CD4-positive, alpha-beta memory T cell (primary cell): ENCODE measurements at regions not wholly inside any gene's neighbourhood (a gene's known extent, or its start where the extent isn't known, plus 50 kb on each side); places are given as distances from the start of the nearest gene placed in this dataset.

ENCODE experiments used
- CTCF ChIA-PET: fragments of 350-600 bp; sonication (Branson Sonifier 250); formaldehyde crosslinking; loops from one replicate; lab custom pipeline; 2021; ENCODE audit warnings: inconsistent platforms; ENCODE audit not compliant: partially characterized antibody; lab: Charles Lee
- POLR2A ChIA-PET: fragments of 350-600 bp; sonication (Branson Sonifier 250); formaldehyde crosslinking; loops from one replicate; lab custom pipeline; 2021; ENCODE audit not compliant: partially characterized antibody; lab: Charles Lee
- DNase-seq, 5 donors: peaks; one replicate each; pipeline versions ENCODE4 v3.0.0 to v3.0.0-alpha.2; 2020 to 2022; ENCODE audit warnings: mixed read lengths in 1 of 5
- H3K27ac ChIP-seq: one replicate; pipeline ENCODE4 v1.7.0; 2013; ENCODE audit warnings: low read depth, low read length
- H3K27me3 ChIP-seq: 2 replicates; pipeline ENCODE4 v1.7.0; 2013; ENCODE audit warnings: mild to moderate bottlenecking, low read length, moderate library complexity; ENCODE audit not compliant: insufficient read depth
- H3K36me3 ChIP-seq: 2 replicates; pipeline ENCODE4 v1.7.0; 2013; ENCODE audit warnings: mild to moderate bottlenecking, low read length, moderate library complexity; ENCODE audit not compliant: insufficient read depth
- H3K4me1 ChIP-seq: 2 replicates; pipeline ENCODE4 v1.7.0; 2013; ENCODE audit warnings: mild to moderate bottlenecking, low read length, moderate library complexity; ENCODE audit not compliant: insufficient read depth
- H3K4me3 ChIP-seq, 2 donors: one replicate each; pipeline ENCODE4 v1.7.0; 2013; ENCODE audit warnings: low read length in 2 of 2, mild to moderate bottlenecking in 1 of 2
- H3K9me3 ChIP-seq, 2 donors: one replicate each; pipeline ENCODE4 v1.7.0; 2013; ENCODE audit warnings: low read length in 2 of 2, control low read depth in 1 of 2; ENCODE audit not compliant: control insufficient read depth in 1 of 2
- H3K27ac Mint-ChIP-seq, 7 donors: one replicate each; pipeline ENCODE4 v1.8.0; 2020 to 2021; ENCODE audit warnings: mixed read lengths in 7 of 7, mild to moderate bottlenecking in 6 of 7, inconsistent platforms in 3 of 7, moderate library complexity in 3 of 7
- H3K27me3 Mint-ChIP-seq, 2 donors: one replicate each; pipeline ENCODE4 v1.8.0; 2020 to 2021; ENCODE audit warnings: mixed read lengths in 2 of 2
- H3K36me3 Mint-ChIP-seq, 2 donors: one replicate each; pipeline ENCODE4 v1.8.0; 2020 to 2021; ENCODE audit warnings: mixed read lengths in 2 of 2, inconsistent platforms in 1 of 2, mild to moderate bottlenecking in 1 of 2
- H3K4me1 Mint-ChIP-seq, 4 donors: one replicate each; pipeline ENCODE4 v1.8.0; 2020 to 2021; ENCODE audit warnings: mixed read lengths in 4 of 4, mild to moderate bottlenecking in 1 of 4
- H3K4me3 Mint-ChIP-seq, 8 donors: one replicate each; pipeline ENCODE4 v1.8.0; 2020 to 2021; ENCODE audit warnings: mixed read lengths in 8 of 8, mild to moderate bottlenecking in 7 of 8, moderate library complexity in 6 of 8, inconsistent platforms in 3 of 8
- H3K9me3 Mint-ChIP-seq, 8 donors: one replicate each; pipeline ENCODE4 v1.8.0; 2020 to 2021; ENCODE audit warnings: mixed read lengths in 8 of 8, mild to moderate bottlenecking in 5 of 8, inconsistent platforms in 3 of 8, moderate library complexity in 1 of 8
- intact Hi-C: fragments of 100-400 bp; cut with micrococcal nuclease; formaldehyde crosslinking; loops from one replicate; pipeline ENCODE4 v1.15.1; 2023

DNA sequence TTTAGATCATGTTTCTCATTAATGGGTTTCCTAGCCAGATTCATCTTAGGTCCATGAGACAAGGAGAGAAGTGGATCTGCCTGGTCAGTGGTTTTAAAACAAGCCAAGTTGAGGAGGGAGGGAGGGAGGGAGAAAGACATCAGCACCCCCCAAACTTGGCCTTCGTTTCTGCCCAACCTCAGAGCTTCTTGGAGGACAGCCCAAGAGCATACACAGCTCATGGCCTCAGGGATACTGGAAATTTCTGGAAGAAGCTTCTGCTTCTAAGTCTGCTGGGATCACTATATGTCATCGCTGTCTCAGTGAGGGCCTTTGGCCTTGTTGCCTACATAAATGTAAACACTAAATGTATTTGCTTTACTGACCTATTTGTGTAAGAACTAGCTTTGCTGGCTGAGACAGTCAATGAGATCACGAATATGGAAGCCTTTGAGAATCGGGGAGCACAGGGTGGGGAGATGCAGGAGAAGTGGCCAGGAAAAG, 375.1 kb downstream of the BUD13 start:
- Mint-ChIP-seq H3K4me1 (no peaks in the 10 kb centered on the region), H3K27me3 (peaks cover 2 to 3% of the 10 kb centered on the region in 2 donors), H3K9me3 (peaks cover 0 to 6% (median 0%) of the 10 kb centered on the region in 8 donors), H3K36me3 (no peaks in the 10 kb centered on the region), H3K4me3 (no peak overlapping the region), H3K27ac (no peak overlapping the region)
- H3K4me3 ChIP-seq, result no peak overlapping the region
- H3K4me1 ChIP-seq, result no peaks in the 10 kb centered on the region
- DNase-seq, result no peak
- intact Hi-C loops, result no loop called here
- no peaks in the 10 kb centered on the region for H3K9me3 ChIP-seq
- POLR2A ChIA-PET, result no interaction called here
- CTCF ChIA-PET, result no interaction called here
- no peaks in the 10 kb centered on the region for H3K36me3 ChIP-seq
- no peaks in the 10 kb centered on the region for H3K27me3 ChIP-seq
- H3K27ac ChIP-seq, result no peak overlapping the region

DNA sequence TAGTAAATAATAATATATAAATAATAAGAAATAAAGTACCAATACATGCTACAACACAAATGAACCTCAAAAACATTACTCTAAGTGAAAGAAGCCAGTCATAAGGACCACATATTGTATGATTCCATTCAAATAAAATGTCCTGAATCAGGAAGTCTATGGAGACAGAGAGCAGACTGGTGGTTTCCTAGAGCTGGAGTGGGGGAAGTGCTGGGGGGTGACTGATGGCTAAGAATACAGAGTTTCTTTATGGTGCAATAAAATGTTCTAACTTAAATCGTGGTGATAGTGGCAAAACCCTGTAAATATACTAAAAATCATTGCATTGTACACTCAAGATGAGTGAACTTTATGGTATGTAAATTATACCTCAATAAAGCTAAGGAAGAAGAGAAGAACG, 376.5 kb downstream of the BUD13 start:
- Mint-ChIP-seq H3K4me3 (no peak overlapping the region), H3K36me3 (no peaks in the 10 kb centered on the region), H3K9me3 (peaks cover 0 to 6% (median under 1%) of the 10 kb centered on the region in 8 donors), H3K27me3 (peaks cover 3% of the 10 kb centered on the region in 2 donors), H3K27ac (no peak overlapping the region), H3K4me1 (no peaks in the 10 kb centered on the region)
- Histone ChIP-seq H3K27me3 (no peaks in the 10 kb centered on the region), H3K4me1 (no peaks in the 10 kb centered on the region), H3K27ac (no peak overlapping the region), H3K4me3 (no peak overlapping the region), H3K36me3 (no peaks in the 10 kb centered on the region), H3K9me3 (no peaks in the 10 kb centered on the region)
- intact Hi-C loops, result no loop called here
- CTCF ChIA-PET, result no interaction called here
- POLR2A ChIA-PET, result no interaction called here
- no peak for DNase-seq

GRCh38 chr11:116394022-116394421, 378.8 kb downstream of the BUD13 start:
- intact Hi-C loops, result no loop called here
- H3K27ac Mint-ChIP-seq, result no peak overlapping the region
- ChIA-PET POLR2A (no interaction called here), CTCF (no interaction called here)
- H3K9me3 ChIP-seq, result no peaks in the 10 kb centered on the region
- H3K4me1 Mint-ChIP-seq, result no peaks in the 10 kb centered on the region
- no peaks in the 10 kb centered on the region for H3K36me3 ChIP-seq
- no peaks in the 10 kb centered on the region for H3K36me3 Mint-ChIP-seq
- H3K27me3 Mint-ChIP-seq, result peaks cover 0 to 3% of the 10 kb centered on the region in 2 donors
- no peak overlapping the region for H3K27ac ChIP-seq
- no peaks in the 10 kb centered on the region for H3K4me1 ChIP-seq
- H3K9me3 Mint-ChIP-seq, result peaks cover 0 to 6% (median 1%) of the 10 kb centered on the region in 8 donors
- no peak for DNase-seq
- no peak overlapping the region for H3K4me3 ChIP-seq
- no peaks in the 10 kb centered on the region for H3K27me3 ChIP-seq
- H3K4me3 Mint-ChIP-seq, result no peak overlapping the region

DNA sequence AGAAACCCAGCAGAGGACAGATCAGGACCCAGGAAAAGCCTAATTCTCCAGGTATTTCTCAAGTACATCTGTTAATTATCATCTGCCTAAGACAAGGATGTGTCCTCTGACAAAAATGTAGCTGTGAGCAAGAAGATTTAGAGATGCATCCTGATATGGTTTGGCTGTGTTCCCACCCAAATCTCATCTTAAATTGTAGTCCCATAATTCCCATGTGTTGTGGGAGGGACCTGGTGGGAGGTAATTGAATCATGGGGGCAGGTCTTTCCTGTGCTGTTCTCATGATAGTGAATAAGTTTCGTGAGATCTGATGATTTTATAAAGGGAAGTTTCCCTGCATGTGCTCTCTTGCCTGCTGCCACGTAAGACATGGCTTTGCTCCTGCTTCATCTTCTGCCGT, 381.8 kb downstream of the BUD13 start:
- CTCF ChIA-PET, result no interaction called here

GRCh38 chr11:116388146-116388545, 384.6 kb downstream of the BUD13 start:
- Mint-ChIP-seq H3K4me1 (no peaks in the 10 kb centered on the region), H3K27me3 (peaks cover 2 to 4% of the 10 kb centered on the region in 2 donors), H3K9me3 (peaks cover 0 to 3% (median 0%) of the 10 kb centered on the region in 8 donors), H3K4me3 (no peak overlapping the region), H3K36me3 (no peaks in the 10 kb centered on the region), H3K27ac (no peak overlapping the region)
- intact Hi-C loops, result no loop called here
- no peak overlapping the region for H3K27ac ChIP-seq
- DNase-seq, result no peak
- H3K4me1 ChIP-seq, result no peaks in the 10 kb centered on the region
- H3K27me3 ChIP-seq, result no peaks in the 10 kb centered on the region
- ChIA-PET POLR2A (no interaction called here), CTCF (interaction anchor here (1.1 kb wide), 1 partner anchor 11 kb away, joined by 3 read pairs; no protein-coding TSS in a partner anchor)
- H3K9me3 ChIP-seq, result no peaks in the 10 kb centered on the region
- no peak overlapping the region for H3K4me3 ChIP-seq
- H3K36me3 ChIP-seq, result no peaks in the 10 kb centered on the region

More for the DNA sequence above, 381.8 kb downstream of the BUD13 start:
- Histone ChIP-seq H3K27ac (no peak overlapping the region), H3K27me3 (no peaks in the 10 kb centered on the region), H3K36me3 (no peaks in the 10 kb centered on the region), H3K9me3 (no peaks in the 10 kb centered on the region), H3K4me3 (no peak overlapping the region), H3K4me1 (no peaks in the 10 kb centered on the region)
- no peak for DNase-seq
- Mint-ChIP-seq H3K36me3 (no peaks in the 10 kb centered on the region), H3K27me3 (peaks cover 0 to 3% of the 10 kb centered on the region in 2 donors), H3K9me3 (peaks cover 0 to 6% (median 1%) of the 10 kb centered on the region in 8 donors), H3K27ac (no peak overlapping the region), H3K4me3 (no peak overlapping the region), H3K4me1 (no peaks in the 10 kb centered on the region)
- intact Hi-C loops, result no loop called here
- POLR2A ChIA-PET, result no interaction called here

DNA sequence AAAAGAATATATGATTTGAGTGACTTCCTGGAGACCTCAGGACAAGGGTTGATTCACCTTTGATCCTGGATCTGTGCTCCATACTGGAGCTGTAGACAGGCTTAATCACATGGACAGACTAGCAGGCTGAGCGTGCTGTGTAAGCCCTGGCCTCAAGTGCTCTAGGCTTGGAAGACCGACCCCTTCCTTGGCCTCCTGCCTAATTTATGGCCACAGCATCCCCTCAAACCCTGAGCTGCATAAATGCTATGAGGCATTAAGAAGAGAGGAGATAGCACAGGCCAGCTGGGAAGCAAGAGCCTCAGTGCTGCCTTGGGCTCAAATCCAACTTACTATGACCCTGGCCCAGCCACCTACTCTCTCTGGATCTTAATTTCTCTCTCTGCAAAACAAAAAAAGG, 385.1 kb downstream of the BUD13 start:
- intact Hi-C loops, result no loop called here
- Histone ChIP-seq H3K4me1 (no peaks in the 10 kb centered on the region), H3K27ac (no peak overlapping the region), H3K4me3 (no peak overlapping the region), H3K27me3 (no peaks in the 10 kb centered on the region), H3K9me3 (no peaks in the 10 kb centered on the region), H3K36me3 (no peaks in the 10 kb centered on the region)
- Mint-ChIP-seq H3K27ac (no peak overlapping the region), H3K4me3 (no peak overlapping the region), H3K4me1 (no peaks in the 10 kb centered on the region), H3K27me3 (peaks cover 3 to 6% of the 10 kb centered on the region in 2 donors), H3K9me3 (peaks cover 0 to 3% (median 0%) of the 10 kb centered on the region in 8 donors), H3K36me3 (no peaks in the 10 kb centered on the region)
- POLR2A ChIA-PET, result no interaction called here
- DNase-seq, result no peak
- CTCF ChIA-PET, result interaction anchor here (1.1 kb wide), 1 partner anchor 12 kb away, joined by 3 read pairs; no protein-coding TSS in a partner anchor

GRCh38 chr11:116386118-116386699, 386.6 kb downstream of the BUD13 start:
- no peaks in the 10 kb centered on the region for H3K9me3 ChIP-seq
- H3K27ac ChIP-seq, result no peak overlapping the region
- no peak overlapping the region for H3K4me3 Mint-ChIP-seq
- ChIA-PET CTCF (interaction anchor here (1.4 kb wide), 1 partner anchor 13 kb away, joined by 4 read pairs; no protein-coding TSS in a partner anchor), POLR2A (no interaction called here)
- H3K9me3 Mint-ChIP-seq, result peaks cover 0 to 2% (median 0%) of the 10 kb centered on the region in 8 donors
- H3K36me3 Mint-ChIP-seq, result no peaks in the 10 kb centered on the region
- no peak overlapping the region for H3K4me3 ChIP-seq
- no peaks in the 10 kb centered on the region for H3K4me1 Mint-ChIP-seq
- no peak for DNase-seq
- intact Hi-C loops, result no loop called here
- no peak overlapping the region for H3K27ac Mint-ChIP-seq
- no peaks in the 10 kb centered on the region for H3K27me3 ChIP-seq
- H3K36me3 ChIP-seq, result no peaks in the 10 kb centered on the region
- peaks cover 5 to 10% of the 10 kb centered on the region in 2 donors for H3K27me3 Mint-ChIP-seq
- H3K4me1 ChIP-seq, result no peaks in the 10 kb centered on the region
